RWPE2 (cell line): ENCODE measurements at regions not wholly inside any gene's neighbourhood (a gene's known extent, or its start where the extent isn't known, plus 50 kb on each side); places are given as distances from the start of the nearest gene placed in this dataset.

Experiments
- ATAC-seq: fragments of 200-7000 bp; cut with Tn5 transposase; 3 replicates; pipeline ENCODE4 v1.9.1; 2021; ENCODE audit warnings: low read depth
- DNase-seq: peaks from one replicate; pipeline ENCODE4 v3.0.0-alpha.2; 2020; ENCODE audit warnings: low spot score
- H3K27ac ChIP-seq: fragments of 450-650 bp; 2 replicates; pipeline ENCODE4 v1.5.1; 2017; ENCODE audit warnings: mild to moderate bottlenecking; ENCODE audit not compliant: poor library complexity, severe bottlenecking
- H3K27me3 ChIP-seq: fragments of 250-450 bp; sonication (Bioruptor Pico); 2 replicates; pipeline ENCODE4 v1.5.1; 2021; ENCODE audit warnings: mild to moderate bottlenecking, moderate library complexity; ENCODE audit not compliant: insufficient read depth, poor library complexity, severe bottlenecking
- H3K36me3 ChIP-seq: fragments of 250-450 bp; sonication (Bioruptor Pico); 2 replicates; pipeline ENCODE4 v1.5.1; 2020; ENCODE audit warnings: low read depth, mild to moderate bottlenecking, moderate library complexity
- H3K4me1 ChIP-seq: fragments of 250-450 bp; sonication (Bioruptor Pico); 2 replicates; pipeline ENCODE4 v1.5.1; 2021; ENCODE audit warnings: mild to moderate bottlenecking, moderate library complexity; ENCODE audit not compliant: insufficient read depth, poor library complexity, severe bottlenecking
- H3K4me3 ChIP-seq: fragments of 250-450 bp; sonication (Bioruptor Pico); 2 replicates; pipeline ENCODE4 v1.5.1; 2021; ENCODE audit warnings: mild to moderate bottlenecking, moderate library complexity; ENCODE audit not compliant: severe bottlenecking
- H3K9me3 ChIP-seq: fragments of 250-450 bp; sonication (Bioruptor Pico); 2 replicates; pipeline ENCODE4 v1.5.1; 2021; ENCODE audit warnings: mild to moderate bottlenecking, moderate library complexity; ENCODE audit not compliant: severe bottlenecking
- CTCF ChIP-seq: fragments of 450-650 bp; IDR thresholded peaks from one replicate; pipeline ENCODE4 v1.5.1; 2017; ENCODE audit warnings: mild to moderate bottlenecking, moderate library complexity; ENCODE audit not compliant: poor library complexity, severe bottlenecking

GRCh38 chr1:182126272-182126800 is 64.8 kb upstream of the ZNF648 start:
- no peak for ATAC-seq

GRCh38 chr1:182122913-182123260 is 61.4 kb upstream of the ZNF648 start:
- Histone ChIP-seq H3K4me1 (peaks cover 15% of the 10 kb centered on the region), H3K36me3 (no peaks in the 10 kb centered on the region), H3K9me3 (no peaks in the 10 kb centered on the region), H3K27me3 (no peaks in the 10 kb centered on the region), H3K4me3 (no peak overlapping the region), H3K27ac (no peak overlapping the region)
- ATAC-seq (no peak), DNase-seq (no peak)
- TF ChIP-seq CTCF = no peak

More at GRCh38 chr1:182126272-182126800, 64.8 kb upstream of the ZNF648 start:
- Histone ChIP-seq H3K4me3 (no peak overlapping the region), H3K9me3 (no peaks in the 10 kb centered on the region), H3K27me3 (no peaks in the 10 kb centered on the region), H3K27ac (no peak overlapping the region), H3K36me3 (no peaks in the 10 kb centered on the region), H3K4me1 (no peaks in the 10 kb centered on the region)
- no peak for DNase-seq
- TF ChIP-seq CTCF = no peak

GRCh38 chr1:182122256-182122912 is 60.9 kb upstream of the ZNF648 start:
- Histone ChIP-seq H3K27me3 (no peaks in the 10 kb centered on the region), H3K4me1 (peaks cover 15% of the 10 kb centered on the region), H3K4me3 (no peak overlapping the region), H3K9me3 (no peaks in the 10 kb centered on the region), H3K27ac (no peak overlapping the region), H3K36me3 (no peaks in the 10 kb centered on the region)
- no peak for DNase-seq
- ATAC-seq = no peak
- no peak for TF ChIP-seq CTCF

GRCh38 chr1:182121787-182122186 is 60.3 kb upstream of the ZNF648 start:
- no peak for TF ChIP-seq CTCF
- DNase-seq = no peak
- no peaks in the 10 kb centered on the region for H3K9me3 ChIP-seq

GRCh38 chr1:182120411-182121258 is 59.1 kb upstream of the ZNF648 start:
- H3K4me1 ChIP-seq = peaks cover 15% of the 10 kb centered on the region
- H3K4me3 ChIP-seq = no peak overlapping the region

More at GRCh38 chr1:182121787-182122186, 60.3 kb upstream of the ZNF648 start:
- Histone ChIP-seq H3K36me3 (no peaks in the 10 kb centered on the region), H3K4me3 (no peak overlapping the region), H3K4me1 (peaks cover 15% of the 10 kb centered on the region), H3K27ac (no peak overlapping the region), H3K27me3 (no peaks in the 10 kb centered on the region)
- ATAC-seq = no peak

More at GRCh38 chr1:182120411-182121258, 59.1 kb upstream of the ZNF648 start:
- H3K27me3 ChIP-seq = no peaks in the 10 kb centered on the region
- H3K36me3 ChIP-seq = no peaks in the 10 kb centered on the region
- H3K9me3 ChIP-seq = no peaks in the 10 kb centered on the region
- ATAC-seq (peak; percentile 96), DNase-seq (peak; percentile 64)
- H3K27ac ChIP-seq = peak overlapping the region; percentile 19
- no peak for TF ChIP-seq CTCF
